Esophagus muscularis mucosa (tissue), 4 donors: ENCODE measurements at regions not wholly inside any gene's neighbourhood (a gene's known extent, or its start where the extent isn't known, plus 50 kb on each side); places are given as distances from the start of the nearest gene placed in this dataset.

ENCODE experiments used
- EP300 ChIP-seq: sonication (generic); formaldehyde crosslinking; IDR thresholded peaks from one replicate; pipeline ENCODE4 v1.6.1; 2017; ENCODE audit warnings: antibody characterized with exemption
- POLR2A ChIP-seq: fragments of 450-650 bp; IDR thresholded peaks from one replicate; pipeline ENCODE4 v1.6.1; 2017; ENCODE audit warnings: antibody characterized with exemption, moderate library complexity, mild to moderate bottlenecking, low read depth
- POLR2AphosphoS5 ChIP-seq, 2 donors: sonication (generic); formaldehyde crosslinking; IDR thresholded peaks; one replicate each; pipeline ENCODE4 v1.6.1; 2017; ENCODE audit warnings: antibody characterized with exemption in 2 of 2
- TF ChIP-seq, protein P1 (sequence below), 3 experiments: fragments of 200-600 bp in 2 of 3; fragments of 450-650 bp in 1 of 3; sonication (generic) in 2 of 3; IDR thresholded peaks; one replicate each; pipeline ENCODE4 v1.5.1; 2017 to 2019; ENCODE audit warnings: antibody characterized with exemption in 3 of 3, mild to moderate bottlenecking in 2 of 3, moderate library complexity in 1 of 3

DNA sequence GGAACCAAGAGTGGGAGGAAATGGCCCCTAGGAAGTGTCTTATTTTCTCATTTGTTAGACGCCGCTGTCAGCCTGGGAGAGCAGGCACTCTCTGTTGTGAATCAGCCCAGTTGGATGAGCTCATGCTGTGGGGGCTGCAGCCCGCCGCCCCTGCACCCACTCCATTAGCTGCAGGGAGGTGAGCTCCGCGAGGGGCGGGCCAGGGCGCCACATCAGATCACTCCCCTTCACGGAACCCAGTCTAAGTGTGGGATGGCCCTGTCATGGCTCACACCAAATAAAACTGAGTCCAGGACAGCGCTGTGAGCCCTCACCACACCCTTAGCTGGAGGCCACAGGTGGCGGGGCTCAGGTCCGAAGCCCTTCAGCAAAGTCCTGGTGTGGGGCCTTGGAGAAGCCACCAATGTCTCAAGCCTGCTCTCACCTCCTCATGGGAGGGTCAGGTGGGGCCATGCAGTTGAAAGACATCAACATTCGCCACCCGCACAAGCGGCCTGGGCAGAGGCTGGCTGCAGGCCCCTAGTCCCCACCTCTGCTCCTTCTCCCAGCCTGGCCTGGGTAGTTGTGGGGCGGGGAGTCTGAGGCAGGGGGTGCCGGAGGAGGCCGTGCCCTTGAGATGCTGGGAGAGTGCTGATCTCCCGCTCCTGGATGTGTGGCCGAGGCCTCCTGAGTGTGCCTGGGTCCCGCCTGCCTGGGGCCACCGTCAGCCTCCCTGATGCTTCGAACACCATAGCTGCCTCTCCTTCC is 66.2 kb upstream of the SLCO4A1 start:
- TF ChIP-seq, protein P1, sequence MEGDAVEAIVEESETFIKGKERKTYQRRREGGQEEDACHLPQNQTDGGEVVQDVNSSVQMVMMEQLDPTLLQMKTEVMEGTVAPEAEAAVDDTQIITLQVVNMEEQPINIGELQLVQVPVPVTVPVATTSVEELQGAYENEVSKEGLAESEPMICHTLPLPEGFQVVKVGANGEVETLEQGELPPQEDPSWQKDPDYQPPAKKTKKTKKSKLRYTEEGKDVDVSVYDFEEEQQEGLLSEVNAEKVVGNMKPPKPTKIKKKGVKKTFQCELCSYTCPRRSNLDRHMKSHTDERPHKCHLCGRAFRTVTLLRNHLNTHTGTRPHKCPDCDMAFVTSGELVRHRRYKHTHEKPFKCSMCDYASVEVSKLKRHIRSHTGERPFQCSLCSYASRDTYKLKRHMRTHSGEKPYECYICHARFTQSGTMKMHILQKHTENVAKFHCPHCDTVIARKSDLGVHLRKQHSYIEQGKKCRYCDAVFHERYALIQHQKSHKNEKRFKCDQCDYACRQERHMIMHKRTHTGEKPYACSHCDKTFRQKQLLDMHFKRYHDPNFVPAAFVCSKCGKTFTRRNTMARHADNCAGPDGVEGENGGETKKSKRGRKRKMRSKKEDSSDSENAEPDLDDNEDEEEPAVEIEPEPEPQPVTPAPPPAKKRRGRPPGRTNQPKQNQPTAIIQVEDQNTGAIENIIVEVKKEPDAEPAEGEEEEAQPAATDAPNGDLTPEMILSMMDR (IDR thresholded peaks at IDR 0.05): no peak
- no peak for TF ChIP-seq POLR2A
- no peak for TF ChIP-seq POLR2AphosphoS5 (IDR thresholded peaks at IDR 0.05)
- TF ChIP-seq EP300: no peak
